Chondrocyte (in vitro differentiated cells): ENCODE measurements at regions not wholly inside any gene's neighbourhood (a gene's known extent, or its start where the extent isn't known, plus 50 kb on each side); places are given as distances from the start of the nearest gene placed in this dataset.

ENCODE experiments used
- DNase-seq: peaks from one replicate; pipeline ENCODE4 v3.0.0; 2021; ENCODE audit warnings: mixed read lengths, low spot score
- H3K27ac Mint-ChIP-seq: one replicate; pipeline ENCODE4 v1.8.0; 2021; ENCODE audit warnings: mild to moderate bottlenecking, moderate library complexity, mixed read lengths; ENCODE audit not compliant: unreplicated experiment
- H3K27me3 Mint-ChIP-seq: 2 replicates; pipeline ENCODE4 v1.8.0; 2021; ENCODE audit warnings: low read depth, mixed read lengths
- H3K36me3 Mint-ChIP-seq: 2 replicates; pipeline ENCODE4 v1.8.0; 2021; ENCODE audit warnings: low read depth, mixed read lengths
- H3K4me1 Mint-ChIP-seq: 2 replicates; pipeline ENCODE4 v1.8.0; 2021; ENCODE audit warnings: low read depth, mild to moderate bottlenecking, mixed read lengths
- H3K4me3 Mint-ChIP-seq: one replicate; pipeline ENCODE4 v1.8.0; 2021; ENCODE audit warnings: mild to moderate bottlenecking, moderate library complexity, mixed read lengths; ENCODE audit not compliant: unreplicated experiment
- H3K9me3 Mint-ChIP-seq: 2 replicates; pipeline ENCODE4 v1.8.0; 2021; ENCODE audit warnings: low read depth, mixed read lengths
- TF ChIP-seq, protein P1 (sequence below): fragments of 200-600 bp; sonication (generic); IDR thresholded peaks from 2 replicates; pipeline ENCODE4 v1.5.0; 2021; ENCODE audit warnings: antibody characterized with exemption, mild to moderate bottlenecking, moderate library complexity

DNA sequence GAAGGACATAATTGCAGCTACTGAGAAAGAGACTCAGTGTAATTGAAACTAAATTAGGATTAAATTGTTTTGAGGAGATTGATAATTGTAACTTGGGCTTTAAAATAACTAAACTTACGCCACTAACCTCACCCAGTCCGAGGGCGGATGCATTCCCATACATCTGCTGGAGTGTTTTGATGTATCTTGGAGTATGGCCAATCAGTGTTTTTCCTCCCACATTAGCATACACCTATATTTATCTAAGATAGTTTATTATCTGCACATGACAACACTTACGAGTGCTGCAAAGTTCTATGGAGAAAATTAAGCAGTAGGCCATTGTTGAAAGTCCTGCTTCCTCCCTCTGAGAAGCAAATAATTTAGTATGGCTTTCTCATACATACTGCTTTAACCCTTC lies 184.7 kb upstream of the PLEKHG7 start:
- H3K27ac Mint-ChIP-seq: no peak overlapping the region
- DNase-seq: no peak
- H3K36me3 Mint-ChIP-seq: no peaks in the 10 kb centered on the region
- peaks cover 2% of the 10 kb centered on the region for H3K9me3 Mint-ChIP-seq
- H3K4me1 Mint-ChIP-seq: no peaks in the 10 kb centered on the region
- H3K4me3 Mint-ChIP-seq: no peak overlapping the region
- no peaks in the 10 kb centered on the region for H3K27me3 Mint-ChIP-seq
- TF ChIP-seq, protein P1, sequence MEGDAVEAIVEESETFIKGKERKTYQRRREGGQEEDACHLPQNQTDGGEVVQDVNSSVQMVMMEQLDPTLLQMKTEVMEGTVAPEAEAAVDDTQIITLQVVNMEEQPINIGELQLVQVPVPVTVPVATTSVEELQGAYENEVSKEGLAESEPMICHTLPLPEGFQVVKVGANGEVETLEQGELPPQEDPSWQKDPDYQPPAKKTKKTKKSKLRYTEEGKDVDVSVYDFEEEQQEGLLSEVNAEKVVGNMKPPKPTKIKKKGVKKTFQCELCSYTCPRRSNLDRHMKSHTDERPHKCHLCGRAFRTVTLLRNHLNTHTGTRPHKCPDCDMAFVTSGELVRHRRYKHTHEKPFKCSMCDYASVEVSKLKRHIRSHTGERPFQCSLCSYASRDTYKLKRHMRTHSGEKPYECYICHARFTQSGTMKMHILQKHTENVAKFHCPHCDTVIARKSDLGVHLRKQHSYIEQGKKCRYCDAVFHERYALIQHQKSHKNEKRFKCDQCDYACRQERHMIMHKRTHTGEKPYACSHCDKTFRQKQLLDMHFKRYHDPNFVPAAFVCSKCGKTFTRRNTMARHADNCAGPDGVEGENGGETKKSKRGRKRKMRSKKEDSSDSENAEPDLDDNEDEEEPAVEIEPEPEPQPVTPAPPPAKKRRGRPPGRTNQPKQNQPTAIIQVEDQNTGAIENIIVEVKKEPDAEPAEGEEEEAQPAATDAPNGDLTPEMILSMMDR: no peak

DNA sequence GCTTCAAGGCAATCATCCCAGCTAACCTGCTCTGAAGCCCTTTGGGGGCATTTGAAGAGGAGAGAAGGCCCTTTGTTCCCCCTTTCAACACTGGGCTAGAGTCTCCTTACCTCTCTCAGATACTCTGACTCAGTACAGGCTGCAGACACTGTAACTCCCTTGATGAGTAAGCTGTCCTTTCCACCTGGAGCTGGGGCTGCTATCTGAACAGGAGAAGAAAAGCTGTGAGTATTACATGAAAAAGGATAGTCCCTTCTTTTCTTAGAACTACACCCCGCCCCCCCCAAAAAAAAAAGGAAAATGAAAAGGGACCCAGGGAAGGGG lies 186.6 kb upstream of the PLEKHG7 start:
- Mint-ChIP-seq H3K4me3 (no peak overlapping the region), H3K36me3 (no peaks in the 10 kb centered on the region), H3K27me3 (no peaks in the 10 kb centered on the region), H3K27ac (no peak overlapping the region), H3K9me3 (peaks cover 2% of the 10 kb centered on the region), H3K4me1 (peaks cover 5% of the 10 kb centered on the region)
- no peak for DNase-seq
- TF ChIP-seq, protein P1: no peak

DNA sequence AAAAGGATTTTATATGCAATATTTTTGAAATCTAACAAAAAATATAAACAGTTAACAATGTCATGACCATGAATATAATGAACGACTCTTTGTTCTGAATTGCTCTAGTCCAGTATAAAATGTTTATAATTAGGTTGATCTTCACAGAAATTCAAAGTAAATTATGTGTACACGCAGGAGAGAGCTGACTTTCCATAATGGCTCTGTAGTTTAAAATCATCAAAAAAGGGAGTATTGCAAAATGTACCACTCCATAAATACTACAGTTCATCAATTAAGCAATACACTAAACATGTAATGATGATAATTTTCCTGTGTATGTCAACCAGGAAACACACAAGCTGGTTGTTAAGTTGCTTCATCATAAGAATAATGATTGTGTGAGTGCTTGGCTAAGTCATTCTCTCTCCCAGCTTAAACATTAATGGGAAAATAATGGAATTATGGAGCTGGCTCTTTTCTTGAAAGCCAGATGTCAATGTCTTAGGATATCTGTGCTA lies 189.5 kb upstream of the PLEKHG7 start:
- no peaks in the 10 kb centered on the region for H3K36me3 Mint-ChIP-seq
- no peaks in the 10 kb centered on the region for H3K9me3 Mint-ChIP-seq
- no peak for DNase-seq
- H3K27me3 Mint-ChIP-seq: no peaks in the 10 kb centered on the region
- TF ChIP-seq, protein P1: no peak
- H3K27ac Mint-ChIP-seq: no peak overlapping the region
- H3K4me3 Mint-ChIP-seq: no peak overlapping the region
- peaks cover 5% of the 10 kb centered on the region for H3K4me1 Mint-ChIP-seq

DNA sequence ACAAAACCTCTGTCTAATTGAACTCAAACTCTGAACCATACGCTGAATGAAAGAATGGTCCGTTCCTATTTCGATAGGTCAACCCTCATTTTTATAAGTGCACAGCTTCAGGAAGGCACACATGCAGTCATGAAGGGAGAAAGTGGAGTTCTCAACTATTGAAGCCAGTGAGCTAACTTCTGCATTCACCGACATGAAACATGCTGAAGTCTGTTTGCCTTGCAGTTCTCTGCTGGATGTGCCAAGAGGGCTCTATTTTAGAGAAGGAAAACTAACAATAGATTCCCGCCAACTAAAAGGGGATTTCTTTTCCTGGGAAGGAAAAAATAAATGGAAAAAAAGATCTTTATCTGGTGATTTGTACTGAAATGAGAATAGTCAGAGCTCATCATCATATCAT lies 191.0 kb upstream of the PLEKHG7 start:
- TF ChIP-seq, protein P1: no peak
- no peaks in the 10 kb centered on the region for H3K36me3 Mint-ChIP-seq
- no peak for DNase-seq
- no peaks in the 10 kb centered on the region for H3K9me3 Mint-ChIP-seq
- H3K4me3 Mint-ChIP-seq: no peak overlapping the region
- no peak overlapping the region for H3K27ac Mint-ChIP-seq
- no peaks in the 10 kb centered on the region for H3K27me3 Mint-ChIP-seq
- H3K4me1 Mint-ChIP-seq: peaks cover 10% of the 10 kb centered on the region

DNA sequence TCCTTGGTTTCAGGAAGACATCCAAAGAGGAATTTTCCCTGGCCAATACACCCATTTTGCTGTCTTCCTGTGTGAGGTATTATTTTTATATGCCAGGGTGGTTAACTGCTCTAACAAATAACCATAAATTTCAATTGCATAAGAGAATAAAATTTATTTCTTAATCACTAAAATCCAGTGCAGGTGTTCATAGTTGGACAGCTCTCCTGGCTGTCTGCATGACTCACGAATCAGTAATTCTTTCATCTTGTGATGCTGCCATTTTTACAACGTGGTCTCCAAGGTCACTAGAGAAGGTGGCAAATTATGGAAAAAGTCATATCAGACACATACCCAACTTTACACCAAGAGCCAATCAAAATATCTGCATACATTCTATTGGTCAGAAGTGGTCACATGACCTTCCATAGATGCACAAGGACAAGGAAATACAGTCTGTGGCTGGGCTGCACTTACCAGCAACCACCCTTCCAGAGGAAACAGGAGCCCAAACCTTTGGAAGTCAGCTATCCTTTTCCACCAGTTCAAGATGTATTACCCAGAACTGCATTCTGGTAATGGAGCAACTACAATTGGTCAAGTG lies 193.5 kb upstream of the PLEKHG7 start:
- no peak overlapping the region for H3K27ac Mint-ChIP-seq
- DNase-seq: no peak
- TF ChIP-seq, protein P1: no peak
- no peaks in the 10 kb centered on the region for H3K27me3 Mint-ChIP-seq
- H3K36me3 Mint-ChIP-seq: no peaks in the 10 kb centered on the region
- H3K9me3 Mint-ChIP-seq: no peaks in the 10 kb centered on the region
- peaks cover 34% of the 10 kb centered on the region for H3K4me1 Mint-ChIP-seq
- no peak overlapping the region for H3K4me3 Mint-ChIP-seq
